ENCODE measurements at regions not wholly inside any gene's neighbourhood (a gene's known extent, or its start where the extent isn't known, plus 50 kb on each side); places are given as distances from the start of the nearest gene placed in this dataset.

DNA sequence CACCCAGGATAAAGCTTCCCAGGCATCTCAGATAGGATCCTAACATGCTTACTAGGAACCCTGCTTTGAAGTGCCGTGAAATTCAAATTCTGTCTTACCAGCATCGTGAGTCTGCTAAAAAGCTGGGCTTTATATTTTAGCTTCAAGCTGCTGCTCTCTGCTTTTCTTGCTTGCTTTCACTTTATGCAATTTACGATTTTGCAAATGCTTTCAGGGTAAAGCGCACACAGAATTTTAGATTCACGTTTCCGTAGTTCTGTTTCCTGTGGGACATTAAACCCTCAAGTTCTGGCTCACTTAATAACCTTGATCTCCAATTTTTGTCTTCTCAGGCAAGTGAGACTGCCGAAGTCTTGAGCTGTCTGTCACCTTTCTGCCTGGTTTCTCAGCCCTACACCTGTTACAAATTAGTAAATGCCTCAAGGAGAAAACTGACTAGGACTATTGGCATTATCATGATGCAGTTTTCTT lies 170.5 kb upstream of the TGFBR2 start:
- H3K4me1 Mint-ChIP-seq, result peaks cover 30% of the 10 kb centered on the region
- H3K27ac Mint-ChIP-seq, result no peak overlapping the region
- Histone ChIP-seq H3K27me3 (ENCODE audit: insufficient read depth) (no peaks in the 10 kb centered on the region), H3K4me2 (no peak overlapping the region), H3K4me1 (ENCODE audit: insufficient read depth) (peaks cover 20% of the 10 kb centered on the region), H4K20me1 (replicated peaks; ENCODE audit: insufficient read depth) (no peaks in the 10 kb centered on the region), H3K4me3 (no peak overlapping the region), H3F3A (replicated peaks; ENCODE audit: low read depth) (no peaks in the 10 kb centered on the region), H3K9me2 (ENCODE audit: insufficient read depth) (no peaks in the 10 kb centered on the region), H3K79me2 (replicated peaks; ENCODE audit: insufficient read depth) (no peaks in the 10 kb centered on the region), H2AFZ (peak overlapping the region; percentile 83), H3K36me3 (ENCODE audit: insufficient read depth) (no peaks in the 10 kb centered on the region), H3K27ac (ENCODE audit: low read depth) (no peak overlapping the region)
- H3K9me3 Mint-ChIP-seq, result no peaks in the 10 kb centered on the region; the same call in 2 of the 3 replicates
- H3K4me3 Mint-ChIP-seq, result no peak overlapping the region
- no peak for TF ChIP-seq ETS1 (IDR thresholded peaks at IDR 0.05)
- no peak for TF ChIP-seq ZNF462 (CRISPR knock-in tag; IDR thresholded peaks at IDR 0.05)
- no peak for TF ChIP-seq POLR2AphosphoS5 (IDR thresholded peaks at IDR 0.05; ENCODE audit: low read depth)
- TF ChIP-seq STAT1 (IDR thresholded peaks at IDR 0.05; ENCODE audit: unreplicated experiment), result no peak
- TF ChIP-seq NANOG (IDR thresholded peaks at IDR 0.05; ENCODE audit: borderline replicate concordance), result no peak
- TF ChIP-seq ZNF114 (CRISPR knock-in tag; IDR thresholded peaks at IDR 0.05), result no peak
- no peak for TF ChIP-seq JUNB (IDR thresholded peaks at IDR 0.05; ENCODE audit: unreplicated experiment)
- no peak for TF ChIP-seq CREB1 (CRISPR knock-in tag; IDR thresholded peaks at IDR 0.05; ENCODE audit: low read depth)
- no peak for TF ChIP-seq CTCF (conservative IDR thresholded peaks at IDR 0.05; ENCODE audit: low read depth in 2 of 2)
- TF ChIP-seq ZNF331 (CRISPR knock-in tag; IDR thresholded peaks at IDR 0.05; ENCODE audit: low read depth), result no peak
- no peak for TF ChIP-seq EZH2 (IDR thresholded peaks at IDR 0.05; ENCODE audit: low read depth, unreplicated experiment)
- no peaks in the 10 kb centered on the region for H3K36me3 Mint-ChIP-seq (ENCODE audit: low read depth)
- no peak for DNase-seq (ENCODE audit: low spot score)
- no peak for ATAC-seq
- no peaks in the 10 kb centered on the region for H3K27me3 Mint-ChIP-seq (ENCODE audit: insufficient read depth, low read depth, poor library complexity)

All from GM23338 (cell line).